IPS-20b (cell line): ENCODE measurements at regions not wholly inside any gene's neighbourhood (a gene's known extent, or its start where the extent isn't known, plus 50 kb on each side); places are given as distances from the start of the nearest gene placed in this dataset.

ENCODE experiments used
- H3K27ac ChIP-seq: one replicate; pipeline ENCODE4 v1.5.1; 2013; ENCODE audit warnings: low read length
- H3K27me3 ChIP-seq: 2 replicates; pipeline ENCODE4 v1.6.1; 2013; ENCODE audit warnings: mild to moderate bottlenecking, low read length, inconsistent platforms; ENCODE audit not compliant: insufficient read depth
- H3K36me3 ChIP-seq: 2 replicates; pipeline ENCODE4 v1.6.1; 2013; ENCODE audit warnings: low read depth, mild to moderate bottlenecking, inconsistent platforms, low read length, moderate library complexity; ENCODE audit not compliant: insufficient read depth
- H3K4me1 ChIP-seq: 2 replicates; pipeline ENCODE4 v1.6.1; 2013; ENCODE audit warnings: mild to moderate bottlenecking, control low read depth, inconsistent platforms, low read length, moderate library complexity; ENCODE audit not compliant: insufficient read depth
- H3K4me3 ChIP-seq: 2 replicates; pipeline ENCODE4 v1.5.1; 2013; ENCODE audit warnings: mild to moderate bottlenecking, low read length, inconsistent platforms
- H3K9ac ChIP-seq: 2 replicates; pipeline ENCODE4 v1.6.1; 2013; ENCODE audit warnings: low read depth, mild to moderate bottlenecking, inconsistent platforms, low read length, moderate library complexity
- H3K9me3 ChIP-seq: 2 replicates; pipeline ENCODE4 v1.6.1; 2013; ENCODE audit warnings: mild to moderate bottlenecking, low read depth, low read length, inconsistent platforms; ENCODE audit not compliant: insufficient read depth

- Histone ChIP-seq H3K27me3 (no peaks in the 10 kb centered on the region), H3K4me1 (no peaks in the 10 kb centered on the region), H3K27ac (no peak overlapping the region), H3K4me3 (no peak overlapping the region), H3K9me3 (no peaks in the 10 kb centered on the region), H3K9ac (no peak overlapping the region), H3K36me3 (no peaks in the 10 kb centered on the region)
Measured at GRCh38 chr20:6831461-6831860, 64.0 kb downstream of the BMP2 start.

GRCh38 chr20:6832811-6833210 is 65.3 kb downstream of the BMP2 start:
- H3K9ac ChIP-seq: no peak overlapping the region
- no peak overlapping the region for H3K4me3 ChIP-seq
- no peaks in the 10 kb centered on the region; the same call in 1 of the 2 replicates for H3K4me1 ChIP-seq
- no peaks in the 10 kb centered on the region for H3K36me3 ChIP-seq
- no peaks in the 10 kb centered on the region for H3K27me3 ChIP-seq
- H3K9me3 ChIP-seq: no peaks in the 10 kb centered on the region
- no peak overlapping the region for H3K27ac ChIP-seq

GRCh38 chr20:6835609-6836008 is 68.1 kb downstream of the BMP2 start:
- Histone ChIP-seq H3K27me3 (no peaks in the 10 kb centered on the region), H3K4me1 (no peaks in the 10 kb centered on the region; the same call in 1 of the 2 replicates), H3K27ac (no peak overlapping the region), H3K36me3 (no peaks in the 10 kb centered on the region), H3K9ac (no peak overlapping the region), H3K9me3 (no peaks in the 10 kb centered on the region), H3K4me3 (no peak overlapping the region)

- Histone ChIP-seq H3K4me1 (no peaks in the 10 kb centered on the region; the same call in 1 of the 2 replicates), H3K27me3 (no peaks in the 10 kb centered on the region), H3K9me3 (no peaks in the 10 kb centered on the region), H3K4me3 (no peak overlapping the region), H3K9ac (no peak overlapping the region), H3K36me3 (no peaks in the 10 kb centered on the region), H3K27ac (no peak overlapping the region)
Measured at GRCh38 chr20:6836821-6837374, 69.4 kb downstream of the BMP2 start.

- Histone ChIP-seq H3K27ac (no peak overlapping the region), H3K4me3 (no peak overlapping the region), H3K36me3 (no peaks in the 10 kb centered on the region), H3K27me3 (no peaks in the 10 kb centered on the region), H3K9me3 (no peaks in the 10 kb centered on the region), H3K9ac (no peak overlapping the region), H3K4me1 (no peaks in the 10 kb centered on the region; the same call in 1 of the 2 replicates)
Measured at GRCh38 chr20:6837730-6838129, 70.2 kb downstream of the BMP2 start.

- Histone ChIP-seq H3K4me3 (no peak overlapping the region), H3K27ac (no peak overlapping the region), H3K4me1 (no peaks in the 10 kb centered on the region; the same call in 1 of the 2 replicates), H3K36me3 (no peaks in the 10 kb centered on the region), H3K9ac (no peak overlapping the region), H3K27me3 (no peaks in the 10 kb centered on the region), H3K9me3 (no peaks in the 10 kb centered on the region)
Measured at GRCh38 chr20:6838181-6838826, 70.8 kb downstream of the BMP2 start.

- Histone ChIP-seq H3K9ac (no peak overlapping the region), H3K36me3 (no peaks in the 10 kb centered on the region), H3K27ac (no peak overlapping the region), H3K4me1 (no peaks in the 10 kb centered on the region; the same call in 1 of the 2 replicates), H3K27me3 (no peaks in the 10 kb centered on the region), H3K4me3 (no peak overlapping the region), H3K9me3 (no peaks in the 10 kb centered on the region)
Measured at GRCh38 chr20:6841128-6841527, 73.6 kb downstream of the BMP2 start.

- H3K4me1 ChIP-seq: no peaks in the 10 kb centered on the region
Measured at GRCh38 chr20:6845141-6845540, 77.7 kb downstream of the BMP2 start.

GRCh38 chr20:6848041-6848440 is 80.6 kb downstream of the BMP2 start:
- Histone ChIP-seq H3K4me1 (no peaks in the 10 kb centered on the region), H3K27ac (no peak overlapping the region), H3K9me3 (no peaks in the 10 kb centered on the region), H3K4me3 (no peak overlapping the region), H3K27me3 (no peaks in the 10 kb centered on the region), H3K9ac (no peak overlapping the region), H3K36me3 (no peaks in the 10 kb centered on the region)

More at GRCh38 chr20:6845141-6845540, 77.7 kb downstream of the BMP2 start:
- H3K4me3 ChIP-seq: no peak overlapping the region
- no peak overlapping the region for H3K27ac ChIP-seq
- H3K27me3 ChIP-seq: no peaks in the 10 kb centered on the region
- H3K9ac ChIP-seq: no peak overlapping the region
- no peaks in the 10 kb centered on the region for H3K36me3 ChIP-seq
- H3K9me3 ChIP-seq: no peaks in the 10 kb centered on the region

GRCh38 chr20:6848992-6849391 is 81.5 kb downstream of the BMP2 start:
- H3K27me3 ChIP-seq: no peaks in the 10 kb centered on the region
- H3K27ac ChIP-seq: no peak overlapping the region
- H3K9ac ChIP-seq: no peak overlapping the region
- H3K9me3 ChIP-seq: no peaks in the 10 kb centered on the region
- H3K4me1 ChIP-seq: no peaks in the 10 kb centered on the region
- no peaks in the 10 kb centered on the region for H3K36me3 ChIP-seq
- no peak overlapping the region for H3K4me3 ChIP-seq

GRCh38 chr20:6851136-6851535 is 83.7 kb downstream of the BMP2 start:
- H3K4me3 ChIP-seq: no peak overlapping the region
- no peaks in the 10 kb centered on the region for H3K9me3 ChIP-seq
- H3K4me1 ChIP-seq: no peaks in the 10 kb centered on the region
- H3K27me3 ChIP-seq: no peaks in the 10 kb centered on the region
- no peak overlapping the region for H3K27ac ChIP-seq
- H3K36me3 ChIP-seq: no peaks in the 10 kb centered on the region
- no peak overlapping the region for H3K9ac ChIP-seq

GRCh38 chr20:6852478-6852877 is 85.0 kb downstream of the BMP2 start:
- Histone ChIP-seq H3K36me3 (no peaks in the 10 kb centered on the region), H3K4me3 (no peak overlapping the region), H3K27ac (no peak overlapping the region), H3K9me3 (no peaks in the 10 kb centered on the region), H3K4me1 (no peaks in the 10 kb centered on the region), H3K9ac (no peak overlapping the region), H3K27me3 (no peaks in the 10 kb centered on the region)
